Fibroblast of skin of right quadriceps (primary cell): ENCODE measurements at regions not wholly inside any gene's neighbourhood (a gene's known extent, or its start where the extent isn't known, plus 50 kb on each side); places are given as distances from the start of the nearest gene placed in this dataset.

Experiments
- DNase-seq: peaks from one replicate; pipeline ENCODE4 v3.0.0-alpha.2; 2013

DNA sequence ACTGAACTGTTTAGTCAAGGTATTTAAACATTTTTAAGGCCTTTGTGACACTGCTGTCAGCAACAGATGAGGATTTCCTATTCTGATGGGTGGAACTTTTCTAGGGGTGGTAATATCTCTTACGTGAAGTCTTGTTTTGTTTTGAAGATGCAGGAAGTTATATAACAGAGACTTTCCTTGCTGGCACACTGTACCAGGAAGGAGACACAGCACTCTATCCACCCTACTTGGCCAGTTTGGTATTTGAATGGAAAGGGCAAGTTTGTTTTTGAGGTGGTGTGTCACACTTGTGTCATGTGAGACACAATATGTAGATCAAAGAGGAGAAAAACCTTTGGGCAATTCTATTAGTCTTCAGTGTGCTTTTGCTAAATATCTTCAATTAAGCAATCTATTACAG, 51.6 kb upstream of the SRP54 start:
- no peak for DNase-seq

DNA sequence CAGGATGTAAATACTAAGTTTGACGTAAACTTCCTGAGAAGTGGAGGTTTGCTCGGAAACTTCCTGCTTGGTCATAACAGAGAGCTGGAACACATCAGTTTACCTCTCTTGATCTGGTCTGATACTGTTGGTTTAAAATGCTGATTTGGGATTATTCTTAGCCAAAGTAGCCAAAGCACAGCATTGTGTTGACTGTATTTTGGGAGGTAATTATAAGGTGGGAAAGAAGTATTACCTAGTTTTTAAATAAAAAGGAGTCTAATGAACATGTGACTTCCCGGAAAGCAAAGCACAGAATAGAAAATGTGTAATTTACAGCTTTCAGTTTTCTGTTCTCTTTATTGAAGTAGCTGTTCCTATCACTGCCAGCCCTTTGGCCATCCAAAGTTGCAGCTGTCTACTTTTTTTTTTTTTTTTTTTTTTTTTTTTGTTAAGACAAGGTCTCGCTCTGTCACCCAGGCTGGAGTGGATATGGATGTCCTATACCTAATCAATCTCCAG, 52.2 kb upstream of the SRP54 start:
- no peak for DNase-seq

DNA sequence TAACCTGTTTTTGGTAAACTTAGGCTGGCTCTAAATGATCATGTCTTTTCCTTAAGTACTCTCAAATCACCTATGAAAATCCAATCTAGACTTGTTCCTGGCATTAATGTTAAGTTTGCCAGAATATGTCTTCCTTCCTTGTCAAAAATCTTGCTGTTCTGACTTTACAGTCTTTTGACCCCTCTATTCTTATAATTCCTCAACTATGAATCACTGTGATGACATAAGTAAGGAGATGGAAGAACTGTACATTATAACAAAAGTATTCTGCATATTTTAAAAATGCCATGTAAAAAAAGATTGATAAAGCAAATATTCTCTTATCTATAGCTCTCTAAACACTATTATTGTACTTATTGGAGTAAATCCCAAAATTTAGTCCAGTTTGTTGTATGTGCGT, 51.4 kb upstream of the BAZ1A start:
- peak; percentile 33 for DNase-seq
